ENCODE measurements at regions not wholly inside any gene's neighbourhood (a gene's known extent, or its start where the extent isn't known, plus 50 kb on each side); places are given as distances from the start of the nearest gene placed in this dataset.

- TF ChIP-seq, protein P1, sequence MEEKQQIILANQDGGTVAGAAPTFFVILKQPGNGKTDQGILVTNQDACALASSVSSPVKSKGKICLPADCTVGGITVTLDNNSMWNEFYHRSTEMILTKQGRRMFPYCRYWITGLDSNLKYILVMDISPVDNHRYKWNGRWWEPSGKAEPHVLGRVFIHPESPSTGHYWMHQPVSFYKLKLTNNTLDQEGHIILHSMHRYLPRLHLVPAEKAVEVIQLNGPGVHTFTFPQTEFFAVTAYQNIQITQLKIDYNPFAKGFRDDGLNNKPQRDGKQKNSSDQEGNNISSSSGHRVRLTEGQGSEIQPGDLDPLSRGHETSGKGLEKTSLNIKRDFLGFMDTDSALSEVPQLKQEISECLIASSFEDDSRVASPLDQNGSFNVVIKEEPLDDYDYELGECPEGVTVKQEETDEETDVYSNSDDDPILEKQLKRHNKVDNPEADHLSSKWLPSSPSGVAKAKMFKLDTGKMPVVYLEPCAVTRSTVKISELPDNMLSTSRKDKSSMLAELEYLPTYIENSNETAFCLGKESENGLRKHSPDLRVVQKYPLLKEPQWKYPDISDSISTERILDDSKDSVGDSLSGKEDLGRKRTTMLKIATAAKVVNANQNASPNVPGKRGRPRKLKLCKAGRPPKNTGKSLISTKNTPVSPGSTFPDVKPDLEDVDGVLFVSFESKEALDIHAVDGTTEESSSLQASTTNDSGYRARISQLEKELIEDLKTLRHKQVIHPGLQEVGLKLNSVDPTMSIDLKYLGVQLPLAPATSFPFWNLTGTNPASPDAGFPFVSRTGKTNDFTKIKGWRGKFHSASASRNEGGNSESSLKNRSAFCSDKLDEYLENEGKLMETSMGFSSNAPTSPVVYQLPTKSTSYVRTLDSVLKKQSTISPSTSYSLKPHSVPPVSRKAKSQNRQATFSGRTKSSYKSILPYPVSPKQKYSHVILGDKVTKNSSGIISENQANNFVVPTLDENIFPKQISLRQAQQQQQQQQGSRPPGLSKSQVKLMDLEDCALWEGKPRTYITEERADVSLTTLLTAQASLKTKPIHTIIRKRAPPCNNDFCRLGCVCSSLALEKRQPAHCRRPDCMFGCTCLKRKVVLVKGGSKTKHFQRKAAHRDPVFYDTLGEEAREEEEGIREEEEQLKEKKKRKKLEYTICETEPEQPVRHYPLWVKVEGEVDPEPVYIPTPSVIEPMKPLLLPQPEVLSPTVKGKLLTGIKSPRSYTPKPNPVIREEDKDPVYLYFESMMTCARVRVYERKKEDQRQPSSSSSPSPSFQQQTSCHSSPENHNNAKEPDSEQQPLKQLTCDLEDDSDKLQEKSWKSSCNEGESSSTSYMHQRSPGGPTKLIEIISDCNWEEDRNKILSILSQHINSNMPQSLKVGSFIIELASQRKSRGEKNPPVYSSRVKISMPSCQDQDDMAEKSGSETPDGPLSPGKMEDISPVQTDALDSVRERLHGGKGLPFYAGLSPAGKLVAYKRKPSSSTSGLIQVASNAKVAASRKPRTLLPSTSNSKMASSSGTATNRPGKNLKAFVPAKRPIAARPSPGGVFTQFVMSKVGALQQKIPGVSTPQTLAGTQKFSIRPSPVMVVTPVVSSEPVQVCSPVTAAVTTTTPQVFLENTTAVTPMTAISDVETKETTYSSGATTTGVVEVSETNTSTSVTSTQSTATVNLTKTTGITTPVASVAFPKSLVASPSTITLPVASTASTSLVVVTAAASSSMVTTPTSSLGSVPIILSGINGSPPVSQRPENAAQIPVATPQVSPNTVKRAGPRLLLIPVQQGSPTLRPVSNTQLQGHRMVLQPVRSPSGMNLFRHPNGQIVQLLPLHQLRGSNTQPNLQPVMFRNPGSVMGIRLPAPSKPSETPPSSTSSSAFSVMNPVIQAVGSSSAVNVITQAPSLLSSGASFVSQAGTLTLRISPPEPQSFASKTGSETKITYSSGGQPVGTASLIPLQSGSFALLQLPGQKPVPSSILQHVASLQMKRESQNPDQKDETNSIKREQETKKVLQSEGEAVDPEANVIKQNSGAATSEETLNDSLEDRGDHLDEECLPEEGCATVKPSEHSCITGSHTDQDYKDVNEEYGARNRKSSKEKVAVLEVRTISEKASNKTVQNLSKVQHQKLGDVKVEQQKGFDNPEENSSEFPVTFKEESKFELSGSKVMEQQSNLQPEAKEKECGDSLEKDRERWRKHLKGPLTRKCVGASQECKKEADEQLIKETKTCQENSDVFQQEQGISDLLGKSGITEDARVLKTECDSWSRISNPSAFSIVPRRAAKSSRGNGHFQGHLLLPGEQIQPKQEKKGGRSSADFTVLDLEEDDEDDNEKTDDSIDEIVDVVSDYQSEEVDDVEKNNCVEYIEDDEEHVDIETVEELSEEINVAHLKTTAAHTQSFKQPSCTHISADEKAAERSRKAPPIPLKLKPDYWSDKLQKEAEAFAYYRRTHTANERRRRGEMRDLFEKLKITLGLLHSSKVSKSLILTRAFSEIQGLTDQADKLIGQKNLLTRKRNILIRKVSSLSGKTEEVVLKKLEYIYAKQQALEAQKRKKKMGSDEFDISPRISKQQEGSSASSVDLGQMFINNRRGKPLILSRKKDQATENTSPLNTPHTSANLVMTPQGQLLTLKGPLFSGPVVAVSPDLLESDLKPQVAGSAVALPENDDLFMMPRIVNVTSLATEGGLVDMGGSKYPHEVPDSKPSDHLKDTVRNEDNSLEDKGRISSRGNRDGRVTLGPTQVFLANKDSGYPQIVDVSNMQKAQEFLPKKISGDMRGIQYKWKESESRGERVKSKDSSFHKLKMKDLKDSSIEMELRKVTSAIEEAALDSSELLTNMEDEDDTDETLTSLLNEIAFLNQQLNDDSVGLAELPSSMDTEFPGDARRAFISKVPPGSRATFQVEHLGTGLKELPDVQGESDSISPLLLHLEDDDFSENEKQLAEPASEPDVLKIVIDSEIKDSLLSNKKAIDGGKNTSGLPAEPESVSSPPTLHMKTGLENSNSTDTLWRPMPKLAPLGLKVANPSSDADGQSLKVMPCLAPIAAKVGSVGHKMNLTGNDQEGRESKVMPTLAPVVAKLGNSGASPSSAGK (IDR thresholded peaks at IDR 0.05) = no peak
- no peak for TF ChIP-seq L3MBTL2 (IDR thresholded peaks at IDR 0.05)
- no peak for TF ChIP-seq CHCHD3 (CRISPR knock-in tag; IDR thresholded peaks at IDR 0.05)
- TF ChIP-seq, protein P2, sequence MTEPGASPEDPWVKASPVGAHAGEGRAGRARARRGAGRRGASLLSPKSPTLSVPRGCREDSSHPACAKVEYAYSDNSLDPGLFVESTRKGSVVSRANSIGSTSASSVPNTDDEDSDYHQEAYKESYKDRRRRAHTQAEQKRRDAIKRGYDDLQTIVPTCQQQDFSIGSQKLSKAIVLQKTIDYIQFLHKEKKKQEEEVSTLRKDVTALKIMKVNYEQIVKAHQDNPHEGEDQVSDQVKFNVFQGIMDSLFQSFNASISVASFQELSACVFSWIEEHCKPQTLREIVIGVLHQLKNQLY (CRISPR knock-in tag; conservative IDR thresholded peaks at IDR 0.05) = no peak
- no peak for TF ChIP-seq ZKSCAN3 (CRISPR knock-in tag; IDR thresholded peaks at IDR 0.05)
- TF ChIP-seq CHD1 (IDR thresholded peaks at IDR 0.05; ENCODE audit: low read length) = no peak
- TF ChIP-seq SREBF1 (IDR thresholded peaks at IDR 0.05; ENCODE audit: borderline replicate concordance, low read depth, low read length) = no peak
- TF ChIP-seq WHSC1 (IDR thresholded peaks at IDR 0.05; ENCODE audit: low read length) = no peak
- no peak for TF ChIP-seq SIN3B (IDR thresholded peaks at IDR 0.05; ENCODE audit: low read depth)
- no peak for TF ChIP-seq MBD2 (IDR thresholded peaks at IDR 0.05; ENCODE audit: borderline replicate concordance, low read depth)
- no peak for TF ChIP-seq ZNF24 (IDR thresholded peaks at IDR 0.05)
- no peak for TF ChIP-seq ZC3H11A (IDR thresholded peaks at IDR 0.05; ENCODE audit: low read depth, low read length)
- no peak for TF ChIP-seq ARNT (IDR thresholded peaks at IDR 0.05)
- TF ChIP-seq ZNF121 (CRISPR knock-in tag; conservative IDR thresholded peaks at IDR 0.05) = no peak
- TF ChIP-seq NUFIP1 (IDR thresholded peaks at IDR 0.05; ENCODE audit: partially characterized antibody) = no peak
- TF ChIP-seq, protein P3, sequence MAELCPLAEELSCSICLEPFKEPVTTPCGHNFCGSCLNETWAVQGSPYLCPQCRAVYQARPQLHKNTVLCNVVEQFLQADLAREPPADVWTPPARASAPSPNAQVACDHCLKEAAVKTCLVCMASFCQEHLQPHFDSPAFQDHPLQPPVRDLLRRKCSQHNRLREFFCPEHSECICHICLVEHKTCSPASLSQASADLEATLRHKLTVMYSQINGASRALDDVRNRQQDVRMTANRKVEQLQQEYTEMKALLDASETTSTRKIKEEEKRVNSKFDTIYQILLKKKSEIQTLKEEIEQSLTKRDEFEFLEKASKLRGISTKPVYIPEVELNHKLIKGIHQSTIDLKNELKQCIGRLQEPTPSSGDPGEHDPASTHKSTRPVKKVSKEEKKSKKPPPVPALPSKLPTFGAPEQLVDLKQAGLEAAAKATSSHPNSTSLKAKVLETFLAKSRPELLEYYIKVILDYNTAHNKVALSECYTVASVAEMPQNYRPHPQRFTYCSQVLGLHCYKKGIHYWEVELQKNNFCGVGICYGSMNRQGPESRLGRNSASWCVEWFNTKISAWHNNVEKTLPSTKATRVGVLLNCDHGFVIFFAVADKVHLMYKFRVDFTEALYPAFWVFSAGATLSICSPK (IDR thresholded peaks at IDR 0.05; ENCODE audit: borderline replicate concordance) = no peak
- TF ChIP-seq NCOA6 (IDR thresholded peaks at IDR 0.05) = no peak
Observed at GRCh38 chr10:121677880-121678279, 79.6 kb upstream of the FGFR2 start (continued).

Data from K562 (cell line).